ENCODE measurements at regions not wholly inside any gene's neighbourhood (a gene's known extent, or its start where the extent isn't known, plus 50 kb on each side); places are given as distances from the start of the nearest gene placed in this dataset.
A peak's percentile ranks its signal among the peaks of the same experiment; 100 is the strongest.

- Histone ChIP-seq H3K4me2 (no peak overlapping the region), H3K4me3 (no peak overlapping the region), H3K4me1 (peaks cover 63% of the 10 kb centered on the region), H3K9me3 (no peaks in the 10 kb centered on the region), H3K27ac (peak overlapping the region; percentile 90 to 93; a peak in 4 of 6 replicates)
- POLR2A ChIA-PET: no interaction called here
- ATAC-seq (no peak), DNase-seq (ENCODE audit: low read depth in 1 of 2, low spot score in 1 of 2) (no peak), FAIRE-seq (no peak)
- WGBS (ENCODE audit: missing lambda C conversion rate): 92% methylated on average over 5 of the region's 5 CpGs
- no peak for TF ChIP-seq ZFP36 (IDR thresholded peaks at IDR 0.05; ENCODE audit: borderline replicate concordance, partially characterized antibody)
- no peak for TF ChIP-seq USF2 (IDR thresholded peaks at IDR 0.05)
- CTCF ChIA-PET: interaction anchor here (1.7 to 2.7 kb wide), 2 partner anchors 9 to 45 kb away, joined by 5 to 9 read pairs; no protein-coding TSS in a partner anchor
Observed at GRCh38 chr9:96172797-96173196, 129.2 kb downstream of the HSD17B3 start.

- Histone ChIP-seq H3K4me3 (no peak overlapping the region), H3K4me1 (peaks cover 55% of the 10 kb centered on the region), H3K4me2 (no peak overlapping the region), H3K27ac (peak overlapping the region; percentile 90 to 93; a peak in 5 of 6 replicates), H3K9me3 (no peaks in the 10 kb centered on the region)
- 90% methylated on average over 6 of the region's 6 CpGs for WGBS (ENCODE audit: missing lambda C conversion rate)
- ChIA-PET CTCF (interaction anchor here (2.7 kb wide), 1 partner anchor 46 kb away, joined by 9 read pairs; no protein-coding TSS in a partner anchor), POLR2A (no interaction called here)
- ATAC-seq (no peak), DNase-seq (ENCODE audit: low read depth in 1 of 2, low spot score in 1 of 2) (no peak), FAIRE-seq (no peak)
- TF ChIP-seq HEYL (CRISPR knock-in tag; IDR thresholded peaks at IDR 0.05) (no peak), PBX3 (IDR thresholded peaks at IDR 0.05) (no peak), RARB (CRISPR knock-in tag; IDR thresholded peaks at IDR 0.05) (no peak), FOSL2 (IDR thresholded peaks at IDR 0.05) (no peak), FOSL2 (CRISPR knock-in tag; IDR thresholded peaks at IDR 0.05) (no peak), USF2 (IDR thresholded peaks at IDR 0.05) (no peak), HDAC2 (IDR thresholded peaks at IDR 0.05) (no peak), ELK1 (IDR thresholded peaks at IDR 0.05; ENCODE audit: low read depth, low read length) (no peak), CBX2 (IDR thresholded peaks at IDR 0.05; ENCODE audit: borderline replicate concordance, low read depth) (no peak), ESRRA (IDR thresholded peaks at IDR 0.05; ENCODE audit: borderline replicate concordance, low read length) (no peak), ZNF302 (CRISPR knock-in tag; IDR thresholded peaks at IDR 0.05) (no peak), ZSCAN20 (CRISPR knock-in tag; IDR thresholded peaks at IDR 0.05) (no peak), NR3C1 (IDR thresholded peaks at IDR 0.05) (no peak)
Observed at GRCh38 chr9:96171728-96172127, 130.2 kb downstream of the HSD17B3 start.

- ChIA-PET POLR2A (no interaction called here), CTCF (interaction anchor here (0.6 kb wide), 1 partner anchor 28 kb away, joined by 3 read pairs; no protein-coding TSS in a partner anchor)
- 11% methylated on average over 6 of the region's 6 CpGs for WGBS (ENCODE audit: missing lambda C conversion rate)
- TF ChIP-seq EHF (CRISPR knock-in tag; IDR thresholded peaks at IDR 0.05) (peak; percentile 59; the same call in 1 of the 2 replicates), ATOH8 (CRISPR knock-in tag; IDR thresholded peaks at IDR 0.05; ENCODE audit: low read depth) (no peak), PBX3 (IDR thresholded peaks at IDR 0.05) (no peak), REST (IDR thresholded peaks at IDR 0.05) (no peak), ZSCAN20 (CRISPR knock-in tag; IDR thresholded peaks at IDR 0.05) (0 out of 2 replicates have a peak, but pooled peaks have one; percentile 29), ESRRA (IDR thresholded peaks at IDR 0.05; ENCODE audit: borderline replicate concordance, low read length) (no peak), CEBPB (IDR thresholded peaks at IDR 0.05) (no peak), MAX (IDR thresholded peaks at IDR 0.05) (0 out of 2 replicates have a peak, but pooled peaks have one; percentile 8), E2F6 (IDR thresholded peaks at IDR 0.05; ENCODE audit: borderline replicate concordance, low read depth) (no peak), CHD2 (IDR thresholded peaks at IDR 0.05; ENCODE audit: low read length, partially characterized antibody) (no peak)
- H3K27ac ChIP-seq: peak overlapping the region; percentile 90 to 93
- DNase-seq (ENCODE audit: low read depth in 1 of 2, low spot score in 1 of 2): peak in 1 of 2 experiments; percentile 80
- peak; percentile 39 to 64; a peak in 4 of 6 replicates for ATAC-seq
- no peak for FAIRE-seq
- peak overlapping the region; percentile 75 for H3K4me2 ChIP-seq
- H3K9me3 ChIP-seq: no peaks in the 10 kb centered on the region; the same call in 2 of the 3 replicates
- H3K4me1 ChIP-seq: peaks cover 42% of the 10 kb centered on the region
- H3K4me3 ChIP-seq: no peak overlapping the region
Observed at GRCh38 chr9:96169901-96170300, 132.1 kb downstream of the HSD17B3 start.
